HG03342 (cell line): ENCODE measurements at regions not wholly inside any gene's neighbourhood (a gene's known extent, or its start where the extent isn't known, plus 50 kb on each side); places are given as distances from the start of the nearest gene placed in this dataset.
"Not testable (repeated sequence)": the region's sequence is repeated elsewhere in the genome, so short reads cannot be mapped to it uniquely, and the experiment has no call there.

Experiments
- ATAC-seq: cut with Tn5 transposase; IDR thresholded peaks from one replicate; pipeline ENCODE4 v1.9.1; 2021; ENCODE audit warnings: mild to moderate bottlenecking, moderate library complexity; ENCODE audit not compliant: unreplicated experiment

DNA sequence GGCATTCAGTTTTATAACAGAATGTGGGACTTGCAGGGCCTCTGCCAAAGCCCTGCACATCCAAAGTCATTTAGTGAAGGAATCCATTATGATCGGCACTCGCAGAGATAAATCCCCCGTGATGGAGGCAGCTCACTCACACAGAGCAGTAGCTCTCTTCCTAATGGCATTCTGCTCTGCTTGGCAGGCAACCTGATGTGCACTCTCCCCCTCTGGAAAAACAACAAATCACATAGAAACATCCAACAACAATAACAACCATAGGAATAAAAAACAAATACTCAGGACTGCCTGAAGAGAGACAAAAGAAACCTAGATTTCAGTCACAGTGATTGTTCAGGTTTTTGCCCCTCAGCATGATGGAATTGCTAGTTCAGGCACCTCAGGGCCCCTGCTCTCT lies 59.7 kb downstream of the NAA11 start:
- no peak for ATAC-seq

- ATAC-seq = no peak
Observed at GRCh38 chr4:79259242-79259641, 66.6 kb downstream of the NAA11 start.

- no peak for ATAC-seq
Observed at GRCh38 chr4:79258614-79259176, 67.2 kb downstream of the NAA11 start.

- ATAC-seq = no peak
Observed at GRCh38 chr4:79257953-79258613, 67.8 kb downstream of the NAA11 start.

GRCh38 chr4:79255793-79256192 lies 70.1 kb downstream of the NAA11 start:
- no peak for ATAC-seq

DNA sequence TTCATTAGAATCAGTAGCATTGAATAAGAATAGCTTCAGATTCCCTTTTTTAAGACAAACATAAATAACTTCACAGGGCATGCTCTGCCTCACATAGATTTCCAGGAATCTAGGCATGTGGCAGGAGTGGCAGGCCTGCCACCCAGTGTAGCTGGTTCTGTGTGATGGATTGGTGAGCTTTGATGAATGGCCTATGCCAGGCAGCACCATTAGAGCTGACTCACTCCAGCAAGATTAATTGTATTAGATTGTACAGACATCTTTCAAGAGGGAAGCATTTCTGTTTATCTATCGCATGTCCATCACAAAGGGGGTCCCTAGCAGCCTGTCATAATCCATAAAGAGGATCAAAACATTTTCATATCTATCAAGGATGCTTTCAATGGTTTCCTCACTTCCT lies 71.9 kb downstream of the NAA11 start:
- no peak for ATAC-seq

GRCh38 chr4:79253168-79253567 lies 72.7 kb downstream of the NAA11 start:
- no peak for ATAC-seq

DNA sequence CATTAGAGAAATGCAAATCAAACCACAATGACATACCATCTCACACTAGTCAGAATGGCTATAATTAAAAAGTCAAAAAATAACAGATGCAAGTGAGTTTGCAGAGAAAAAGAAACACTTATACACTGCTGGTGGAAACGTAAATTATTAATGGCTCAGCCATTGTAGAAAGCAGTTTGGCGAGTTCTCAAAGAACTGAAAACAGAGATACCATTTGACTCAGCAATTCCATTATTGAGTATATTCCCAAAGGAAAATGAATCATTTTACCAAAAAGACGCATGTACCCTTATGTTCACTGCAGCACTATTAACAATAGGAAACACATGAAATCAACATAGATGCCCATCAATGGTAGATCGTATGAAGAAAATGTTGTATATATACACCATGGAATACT lies 75.0 kb downstream of the NAA11 start:
- no peak for ATAC-seq

- ATAC-seq = no peak
Observed at GRCh38 chr4:79249881-79250503, 75.9 kb downstream of the NAA11 start.

- ATAC-seq = no peak
Observed at GRCh38 chr4:79248610-79249009, 77.3 kb downstream of the NAA11 start.

- no peak for ATAC-seq
Observed at GRCh38 chr4:79247695-79248394, 78.0 kb downstream of the NAA11 start.

DNA sequence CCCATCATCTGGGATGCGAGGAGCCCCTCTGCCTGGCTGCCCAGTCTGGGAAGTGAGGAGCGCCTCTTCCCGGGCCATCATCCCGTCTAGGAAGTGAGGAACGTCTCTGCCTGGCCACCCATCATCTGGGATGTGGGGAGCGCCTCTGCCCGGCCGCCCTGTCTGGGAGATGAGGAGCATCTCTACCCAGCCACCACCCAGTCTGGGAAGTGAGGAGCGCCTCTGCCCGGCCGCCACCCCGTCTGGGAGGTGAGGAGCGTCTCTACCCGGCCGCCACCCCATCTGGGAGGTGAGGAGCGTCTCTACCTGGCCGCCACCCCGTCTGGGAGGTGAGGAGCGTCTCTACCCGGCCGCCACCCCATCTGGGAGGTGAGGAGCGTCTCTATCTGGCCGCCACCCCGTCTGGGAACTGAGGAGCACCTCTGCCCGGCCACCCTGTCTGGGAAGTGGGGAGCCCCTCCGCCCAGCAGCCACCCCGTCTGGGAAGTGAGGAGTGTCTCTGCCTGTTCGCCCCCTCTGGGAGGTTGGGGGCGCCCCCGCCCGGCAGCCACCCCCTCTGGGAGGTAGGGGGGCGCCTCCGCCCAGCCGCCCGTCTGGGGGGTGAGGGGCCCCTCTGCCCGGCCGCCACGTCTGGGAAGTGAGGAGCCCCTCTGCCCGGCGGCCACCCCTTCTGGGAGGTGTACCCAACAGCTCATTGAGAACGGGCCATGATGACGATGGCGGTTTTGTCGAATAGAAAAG lies 80.5 kb downstream of the NAA11 start:
- ATAC-seq = not testable (repeated sequence)

DNA sequence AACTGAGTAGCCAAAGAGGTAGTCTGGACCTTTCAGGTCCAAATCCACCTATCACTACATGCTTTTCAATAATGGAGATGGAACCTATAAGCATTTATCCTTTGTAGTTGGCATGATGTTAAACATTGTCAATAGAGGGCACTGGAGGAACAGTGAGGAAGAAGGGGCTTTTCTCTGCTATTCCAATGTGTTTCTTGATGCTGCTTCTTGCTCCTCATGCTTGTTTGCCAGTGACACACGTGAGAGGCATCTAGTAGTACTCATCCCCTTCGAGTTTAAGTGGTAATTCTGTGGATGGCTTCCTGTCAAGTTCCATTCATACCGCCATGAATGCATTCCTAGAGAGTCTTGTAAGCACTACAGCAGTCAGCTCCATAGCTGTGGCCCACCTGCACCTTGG lies 84.0 kb downstream of the NAA11 start:
- ATAC-seq = no peak

DNA sequence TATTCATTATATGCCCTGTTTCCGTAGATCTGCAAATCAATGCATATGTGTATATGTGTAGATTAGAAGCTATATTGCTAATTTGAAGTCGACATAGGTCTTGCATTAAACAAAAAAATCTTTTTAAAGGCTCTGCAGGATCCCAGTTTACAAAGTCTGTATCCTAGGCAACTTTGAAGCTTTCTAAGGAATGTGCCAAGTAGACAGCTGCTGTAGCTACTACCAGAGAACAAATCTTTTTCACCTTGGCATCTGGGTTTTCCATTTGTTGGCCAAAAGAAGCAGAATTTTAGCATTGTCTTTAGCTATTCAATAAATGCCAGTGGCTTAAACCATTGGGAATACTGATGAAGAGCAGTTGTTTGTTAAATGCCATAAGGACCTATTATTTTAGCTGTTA lies 88.0 kb downstream of the NAA11 start:
- no peak for ATAC-seq

- no peak for ATAC-seq
Observed at GRCh38 chr4:79236785-79237184, 89.1 kb downstream of the NAA11 start.

DNA sequence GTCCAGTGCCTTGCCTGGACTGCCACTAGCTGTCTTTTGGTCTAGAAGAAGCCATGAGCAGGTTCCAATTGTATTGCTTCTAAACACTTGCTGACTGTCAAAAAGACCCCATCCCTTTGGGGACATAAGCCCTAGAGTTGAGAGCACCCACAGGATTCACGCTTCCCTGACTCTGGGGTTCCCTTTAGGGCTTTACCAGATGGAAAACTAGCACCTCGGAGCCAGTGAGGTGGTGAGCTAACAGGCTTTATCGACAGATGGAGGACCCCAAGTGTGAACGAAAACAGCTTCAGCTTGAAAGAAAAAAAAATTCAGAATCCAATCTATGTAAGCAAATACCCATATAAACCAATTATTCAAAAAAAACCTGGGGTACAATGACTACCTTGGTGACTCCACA lies 90.8 kb downstream of the NAA11 start:
- ATAC-seq = no peak

DNA sequence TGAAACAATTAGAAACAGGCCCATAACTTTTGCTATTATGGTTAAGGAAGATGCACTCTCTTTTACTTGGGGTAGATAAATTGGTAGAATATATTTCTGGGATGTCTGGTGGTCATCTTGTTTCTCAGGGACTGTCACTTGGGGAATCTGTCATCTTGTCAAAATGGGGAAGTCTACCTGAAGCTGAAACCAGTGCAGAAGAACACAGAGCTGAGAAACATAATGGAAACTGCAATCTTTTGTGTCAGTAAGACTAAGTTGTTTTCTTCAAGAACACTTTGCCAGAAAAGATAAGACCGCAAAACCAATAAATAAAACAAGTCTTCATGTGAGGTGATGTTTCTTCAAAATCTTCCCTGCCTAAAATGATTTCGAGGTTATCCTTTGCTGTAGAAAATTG lies 92.0 kb downstream of the NAA11 start:
- ATAC-seq = no peak

DNA sequence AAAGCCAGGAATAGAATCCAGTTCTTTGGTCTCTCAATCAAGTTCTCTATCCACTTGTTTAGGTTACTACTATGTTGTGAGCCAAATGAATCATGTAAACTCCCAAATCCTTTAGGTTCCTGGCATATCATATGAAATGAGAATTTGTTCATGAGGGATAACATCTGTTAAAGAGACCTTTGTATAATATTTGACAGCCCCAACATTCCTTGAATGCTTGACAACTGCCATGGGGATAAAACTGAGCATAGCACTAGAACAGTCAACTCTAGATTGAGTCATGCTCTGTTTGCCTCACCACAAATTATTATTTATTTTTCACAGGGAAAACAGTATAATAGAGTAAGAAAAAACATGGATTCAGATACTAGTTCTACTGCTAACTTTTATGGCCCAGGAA lies 93.3 kb downstream of the NAA11 start:
- no peak for ATAC-seq

- no peak for ATAC-seq
Observed at GRCh38 chr4:79227860-79228259, 98.0 kb downstream of the NAA11 start.

GRCh38 chr4:79225360-79225759 lies 100.5 kb downstream of the NAA11 start:
- no peak for ATAC-seq

GRCh38 chr4:79224777-79225104 lies 101.1 kb downstream of the NAA11 start:
- ATAC-seq = no peak
